WTC11 (cell line): ENCODE measurements at regions not wholly inside any gene's neighbourhood (a gene's known extent, or its start where the extent isn't known, plus 50 kb on each side); places are given as distances from the start of the nearest gene placed in this dataset.

ENCODE experiments used
- ATF6 ChIP-seq: sonication (generic); formaldehyde crosslinking; IDR thresholded peaks from 2 replicates; pipeline ENCODE4 v1.8.1; 2023; ENCODE audit warnings: mild to moderate bottlenecking, missing genetic modification reagents
- CTCF ChIP-seq: fragments of 200-600 bp; IDR thresholded peaks from 2 replicates; pipeline ENCODE4 v1.8.0; 2022; ENCODE audit warnings: antibody characterized with exemption
- HMGA2 ChIP-seq: fragments of 250-450 bp; sonication (Bioruptor Pico); IDR thresholded peaks from 2 replicates; pipeline ENCODE4 v1.4.0; 2021; ENCODE audit warnings: mild to moderate bottlenecking, moderate library complexity
- PRDM15 ChIP-seq: sonication (generic); formaldehyde crosslinking; IDR thresholded peaks from 2 replicates; pipeline ENCODE4 v1.8.0; 2022; ENCODE audit warnings: missing genetic modification reagents
- TEAD1 ChIP-seq: sonication (generic); formaldehyde crosslinking; IDR thresholded peaks from 2 replicates; pipeline ENCODE4 v1.8.0; 2022; ENCODE audit warnings: mild to moderate bottlenecking, missing genetic modification reagents
- USF2 ChIP-seq: sonication (generic); formaldehyde crosslinking; IDR thresholded peaks from 2 replicates; pipeline ENCODE4 v1.8.1; 2023; ENCODE audit warnings: mild to moderate bottlenecking, missing genetic modification reagents, moderate library complexity
- ZBTB21 ChIP-seq: sonication (generic); formaldehyde crosslinking; IDR thresholded peaks from 2 replicates; pipeline ENCODE4 v1.8.1; 2023; ENCODE audit warnings: mild to moderate bottlenecking, missing genetic modification reagents, borderline replicate concordance
- ZSCAN18 ChIP-seq: fragments of 250-450 bp; sonication (Bioruptor Pico); IDR thresholded peaks from 2 replicates; pipeline ENCODE4 v2.1.2; 2022; ENCODE audit warnings: mild to moderate bottlenecking, moderate library complexity

- TF ChIP-seq CTCF = no peak
- TF ChIP-seq ZBTB21 = no peak
- TF ChIP-seq USF2 (CRISPR knock-in tag) = no peak
- TF ChIP-seq HMGA2 (CRISPR knock-in tag) = no peak
- TF ChIP-seq PRDM15 = no peak
- TF ChIP-seq TEAD1 (CRISPR knock-in tag) = no peak
- TF ChIP-seq ATF6 (CRISPR knock-in tag) = no peak
- TF ChIP-seq ZSCAN18 = no peak
Measured at GRCh38 chr6:74152096-74152675, 456.2 kb downstream of the CD109 start.
